ENCODE measurements at regions not wholly inside any gene's neighbourhood (a gene's known extent, or its start where the extent isn't known, plus 50 kb on each side); places are given as distances from the start of the nearest gene placed in this dataset.
A peak's percentile ranks its signal among the peaks of the same experiment; 100 is the strongest.

DNA sequence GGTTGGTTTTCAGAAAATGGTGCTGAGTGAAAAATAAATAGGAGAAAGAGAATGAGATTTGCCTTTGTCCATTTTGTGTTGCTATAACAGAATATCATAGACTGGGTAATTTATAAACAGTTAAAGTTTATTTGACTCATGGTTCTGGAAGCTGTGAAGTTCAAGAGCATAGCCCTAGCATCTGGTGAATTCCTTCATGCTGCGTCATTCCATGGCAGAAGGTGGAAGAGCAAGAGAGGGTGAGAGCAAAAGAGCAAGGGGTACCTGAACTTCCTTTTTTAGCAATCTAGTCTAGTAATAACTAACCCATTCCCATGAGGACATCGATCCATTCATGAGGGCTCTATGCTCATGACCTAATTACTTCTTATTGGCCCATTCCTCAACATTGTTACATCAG lies 209.1 kb upstream of the ZP4 start:
- TF ChIP-seq, protein P1, sequence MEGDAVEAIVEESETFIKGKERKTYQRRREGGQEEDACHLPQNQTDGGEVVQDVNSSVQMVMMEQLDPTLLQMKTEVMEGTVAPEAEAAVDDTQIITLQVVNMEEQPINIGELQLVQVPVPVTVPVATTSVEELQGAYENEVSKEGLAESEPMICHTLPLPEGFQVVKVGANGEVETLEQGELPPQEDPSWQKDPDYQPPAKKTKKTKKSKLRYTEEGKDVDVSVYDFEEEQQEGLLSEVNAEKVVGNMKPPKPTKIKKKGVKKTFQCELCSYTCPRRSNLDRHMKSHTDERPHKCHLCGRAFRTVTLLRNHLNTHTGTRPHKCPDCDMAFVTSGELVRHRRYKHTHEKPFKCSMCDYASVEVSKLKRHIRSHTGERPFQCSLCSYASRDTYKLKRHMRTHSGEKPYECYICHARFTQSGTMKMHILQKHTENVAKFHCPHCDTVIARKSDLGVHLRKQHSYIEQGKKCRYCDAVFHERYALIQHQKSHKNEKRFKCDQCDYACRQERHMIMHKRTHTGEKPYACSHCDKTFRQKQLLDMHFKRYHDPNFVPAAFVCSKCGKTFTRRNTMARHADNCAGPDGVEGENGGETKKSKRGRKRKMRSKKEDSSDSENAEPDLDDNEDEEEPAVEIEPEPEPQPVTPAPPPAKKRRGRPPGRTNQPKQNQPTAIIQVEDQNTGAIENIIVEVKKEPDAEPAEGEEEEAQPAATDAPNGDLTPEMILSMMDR (IDR thresholded peaks at IDR 0.05; ENCODE audit: insufficient read depth, low read length, poor library complexity, severe bottlenecking): no peak
- Histone ChIP-seq H3K4me3 (ENCODE audit: low read depth, low read length) (no peak overlapping the region), H3K27me3 (ENCODE audit: control insufficient read depth, insufficient read depth, low read length) (no peaks in the 10 kb centered on the region), H3K36me3 (ENCODE audit: control insufficient read depth, insufficient read depth, low read length) (no peaks in the 10 kb centered on the region)
- DNase-seq (ENCODE audit: low read depth): no peak

DNA sequence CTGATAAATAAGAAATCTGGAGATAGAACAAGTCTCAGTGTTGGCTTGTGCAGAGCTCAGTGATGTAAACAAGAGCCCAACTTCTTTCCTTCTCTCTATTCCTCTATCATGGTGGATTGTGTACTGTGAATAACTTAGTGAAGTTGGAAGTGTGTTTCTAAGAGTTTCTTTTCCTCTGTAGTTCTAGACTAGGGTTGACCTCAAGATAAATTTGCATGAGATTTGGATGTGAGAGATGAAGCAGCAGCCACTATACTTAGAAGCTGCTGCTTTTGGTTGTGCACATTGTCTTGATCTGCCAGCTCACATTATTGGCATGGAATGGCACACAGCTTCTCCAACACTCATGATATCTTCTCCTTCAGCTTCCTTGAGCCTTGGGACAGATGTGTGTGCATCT lies 198.9 kb upstream of the ZP4 start:
- no peak for DNase-seq (ENCODE audit: low read depth)
- no peaks in the 10 kb centered on the region for H3K36me3 ChIP-seq (ENCODE audit: control insufficient read depth, insufficient read depth, low read length)
- TF ChIP-seq, protein P1 (IDR thresholded peaks at IDR 0.05; ENCODE audit: insufficient read depth, low read length, poor library complexity, severe bottlenecking): no peak

DNA sequence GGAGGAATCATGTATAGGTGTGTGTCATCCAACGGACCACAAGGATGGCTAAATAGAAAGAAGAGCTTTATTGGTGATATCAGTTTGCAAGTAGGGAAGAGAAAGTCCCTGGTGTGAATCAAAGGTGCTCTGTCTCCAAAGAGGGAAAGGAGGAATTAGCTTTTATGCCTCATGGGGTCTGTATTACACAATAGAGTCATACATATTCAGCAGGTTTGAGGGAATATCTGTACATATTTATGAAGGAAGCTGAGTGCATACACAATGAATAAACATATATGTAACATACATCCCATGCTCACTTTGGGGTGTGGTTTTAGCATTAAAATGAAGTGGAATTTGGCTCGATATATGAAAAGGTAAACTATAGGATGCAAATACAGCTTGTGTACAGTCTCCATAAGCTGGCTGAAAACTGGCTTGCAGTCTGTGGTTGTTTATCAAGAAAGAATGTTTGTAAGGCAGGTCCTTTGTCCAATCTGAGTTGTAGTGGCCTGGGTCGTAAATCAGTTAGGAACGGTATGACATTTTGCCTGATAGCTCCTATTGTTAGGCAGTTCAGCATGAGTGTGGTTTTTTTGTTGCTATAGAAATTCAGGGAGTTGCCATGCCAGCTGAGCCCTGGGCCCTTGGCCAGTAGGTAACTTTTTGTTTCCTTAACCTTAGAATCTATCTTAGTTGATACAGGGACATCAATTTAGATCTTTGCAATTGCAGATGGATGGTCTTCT lies 198.0 kb upstream of the ZP4 start:
- peak; percentile 2 for DNase-seq (ENCODE audit: low read depth)
- Histone ChIP-seq H3K4me3 (ENCODE audit: low read depth, low read length) (no peak overlapping the region), H3K27me3 (ENCODE audit: control insufficient read depth, insufficient read depth, low read length) (no peaks in the 10 kb centered on the region), H3K36me3 (ENCODE audit: control insufficient read depth, insufficient read depth, low read length) (no peaks in the 10 kb centered on the region)
- TF ChIP-seq, protein P1 (IDR thresholded peaks at IDR 0.05; ENCODE audit: insufficient read depth, low read length, poor library complexity, severe bottlenecking): no peak

More for the DNA sequence above, 198.9 kb upstream of the ZP4 start:
- Histone ChIP-seq H3K27me3 (ENCODE audit: control insufficient read depth, insufficient read depth, low read length) (no peaks in the 10 kb centered on the region), H3K4me3 (ENCODE audit: low read depth, low read length) (no peak overlapping the region)

DNA sequence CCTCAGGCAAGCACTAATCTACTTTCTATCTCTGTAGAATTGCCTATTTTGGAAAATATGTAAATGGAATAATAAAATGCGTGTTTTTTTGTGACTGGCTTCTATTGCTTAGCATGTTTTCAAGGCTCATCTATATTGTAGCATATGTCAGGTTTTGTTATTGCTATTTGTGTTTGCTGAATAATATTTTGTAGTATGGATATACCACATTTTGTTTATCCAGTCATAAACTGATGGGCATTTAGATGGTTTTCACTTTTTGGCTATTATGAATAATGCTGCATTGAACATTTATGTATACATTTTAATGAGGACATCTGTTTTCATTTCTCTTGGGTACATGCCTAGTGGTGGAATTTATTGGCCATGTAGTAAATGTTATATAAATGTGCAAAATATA lies 183.3 kb upstream of the ZP4 start:
- TF ChIP-seq, protein P1 (IDR thresholded peaks at IDR 0.05; ENCODE audit: insufficient read depth, low read length, poor library complexity, severe bottlenecking): no peak
- H3K4me3 ChIP-seq (ENCODE audit: low read depth, low read length): no peak overlapping the region
- no peak for DNase-seq (ENCODE audit: low read depth)

DNA sequence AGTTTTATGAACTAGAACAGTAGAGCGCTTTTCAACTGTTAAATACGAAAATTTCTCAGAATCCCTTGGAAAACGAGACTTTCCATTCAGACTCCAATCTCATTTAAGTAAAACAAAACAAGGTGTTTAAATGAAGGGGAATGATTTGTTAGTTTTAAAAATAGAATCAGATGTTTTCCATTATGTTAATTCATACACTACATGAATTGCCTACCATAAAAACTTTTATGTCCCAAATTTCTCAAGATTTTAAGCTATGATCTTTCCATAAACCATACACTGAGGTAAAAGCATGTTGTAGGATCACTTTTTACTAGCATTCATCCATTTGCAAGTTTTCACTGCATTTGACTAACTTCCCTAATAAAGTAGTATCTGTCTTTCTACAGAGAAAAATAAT lies 180.3 kb upstream of the ZP4 start:
- Histone ChIP-seq H3K4me3 (ENCODE audit: low read depth, low read length) (no peak overlapping the region), H3K36me3 (ENCODE audit: control insufficient read depth, insufficient read depth, low read length) (no peaks in the 10 kb centered on the region), H3K27me3 (ENCODE audit: control insufficient read depth, insufficient read depth, low read length) (no peaks in the 10 kb centered on the region)
- DNase-seq (ENCODE audit: low read depth): no peak
- TF ChIP-seq, protein P1 (IDR thresholded peaks at IDR 0.05; ENCODE audit: insufficient read depth, low read length, poor library complexity, severe bottlenecking): no peak

More for the DNA sequence above, 183.3 kb upstream of the ZP4 start:
- H3K27me3 ChIP-seq (ENCODE audit: control insufficient read depth, insufficient read depth, low read length): no peaks in the 10 kb centered on the region
- H3K36me3 ChIP-seq (ENCODE audit: control insufficient read depth, insufficient read depth, low read length): no peaks in the 10 kb centered on the region

DNA sequence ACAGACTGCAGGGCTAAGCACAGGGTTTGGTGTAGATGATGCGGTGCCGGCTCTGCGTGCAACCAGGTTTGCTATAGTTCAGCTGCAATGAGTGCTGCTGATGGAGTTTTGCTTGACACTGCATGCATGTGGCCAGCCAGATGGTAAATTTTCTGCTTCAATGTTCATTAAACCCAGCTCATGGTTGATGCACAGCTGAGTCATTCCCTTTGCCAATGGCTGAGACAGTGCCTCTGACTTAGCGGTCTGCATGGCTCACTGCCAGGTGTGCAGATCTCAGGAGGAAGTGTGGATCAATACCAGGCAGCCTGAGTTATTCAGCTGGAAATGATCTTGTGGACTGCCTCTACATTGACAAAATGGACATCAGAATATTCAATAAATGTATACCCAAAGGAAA lies 172.7 kb upstream of the ZP4 start:
- H3K36me3 ChIP-seq (ENCODE audit: control insufficient read depth, insufficient read depth, low read length): no peaks in the 10 kb centered on the region
- DNase-seq (ENCODE audit: low read depth): peak; percentile 95
- TF ChIP-seq, protein P1 (IDR thresholded peaks at IDR 0.05; ENCODE audit: insufficient read depth, low read length, poor library complexity, severe bottlenecking): no peak

More for the DNA sequence above, 172.7 kb upstream of the ZP4 start:
- H3K4me3 ChIP-seq (ENCODE audit: low read depth, low read length): no peak overlapping the region
- no peaks in the 10 kb centered on the region for H3K27me3 ChIP-seq (ENCODE audit: control insufficient read depth, insufficient read depth, low read length)

All from kidney epithelial cell (primary cell).